H1 (cell line): ENCODE measurements at regions not wholly inside any gene's neighbourhood (a gene's known extent, or its start where the extent isn't known, plus 50 kb on each side); places are given as distances from the start of the nearest gene placed in this dataset.

Source experiments
- CTCF ChIA-PET: fragments of 300-600 bp; sonication (Branson Sonifier 250); formaldehyde crosslinking; loops from one replicate; lab custom pipeline; 2021; ENCODE audit not compliant: partially characterized antibody; lab: Charles Lee
- POLR2A ChIA-PET: fragments of 300-600 bp; sonication (Branson Sonifier 250); formaldehyde crosslinking; loops from one replicate; lab custom pipeline; 2021; ENCODE audit warnings: inconsistent platforms; ENCODE audit not compliant: partially characterized antibody; lab: Charles Lee
- DNase-seq, 2 experiments: peaks; one replicate each; pipeline versions ENCODE4 v3.0.0 to v3.0.0-alpha.2; 2010 to 2022; ENCODE audit warnings: low spot score in 2 of 2, low read depth in 1 of 2, mixed read lengths in 1 of 2
- FAIRE-seq: peaks from 2 replicates; lab custom pipeline; 2011; peaks lifted over from hg19 to GRCh38; lab: Jason Lieb, UNC
- H2AFZ ChIP-seq: 2 replicates; pipeline ENCODE4 v1.8.1; 2012; ENCODE audit warnings: low read length, inconsistent platforms
- H2AK5ac ChIP-seq: 2 replicates; pipeline ENCODE4 v1.6.1; 2013; ENCODE audit warnings: low read depth, low read length
- H2BK120ac ChIP-seq: replicated peaks from 2 replicates; pipeline ENCODE3; 2013; ENCODE audit warnings: low read depth, low read length, inconsistent platforms
- H2BK12ac ChIP-seq: 2 replicates; pipeline ENCODE4 v1.6.1; 2013; ENCODE audit warnings: low read depth, low read length
- H2BK15ac ChIP-seq: 2 replicates; pipeline ENCODE4 v1.6.1; 2013; ENCODE audit warnings: low read length
- H2BK20ac ChIP-seq: 2 replicates; pipeline ENCODE4 v1.6.1; 2013; ENCODE audit warnings: low read length
- H2BK5ac ChIP-seq: 2 replicates; pipeline ENCODE4 v1.6.1; 2013; ENCODE audit warnings: low read depth, low read length
- H3K14ac ChIP-seq: 2 replicates; pipeline ENCODE4 v1.6.1; 2013; ENCODE audit warnings: inconsistent platforms; ENCODE audit not compliant: insufficient read length
- H3K18ac ChIP-seq: 2 replicates; pipeline ENCODE4 v1.6.1; 2013; ENCODE audit warnings: low read length; ENCODE audit errors: extremely low read depth
- H3K23ac ChIP-seq: 2 replicates; pipeline ENCODE4 v1.6.1; 2013; ENCODE audit warnings: inconsistent platforms; ENCODE audit not compliant: insufficient read length
- H3K23me2 ChIP-seq: 2 replicates; pipeline ENCODE4 v1.6.1; 2013; ENCODE audit warnings: low read depth, low read length
- H3K27ac ChIP-seq: 2 replicates; pipeline ENCODE4 v1.6.1; 2011; ENCODE audit warnings: low read depth, low read length, inconsistent platforms
- H3K27me3 ChIP-seq, 4 experiments: replicated peaks in 1 of 4; 1 replicate in 1 of 4; 2 replicates in 3 of 4; pipeline versions ENCODE4 v1.6.1 to v1.8.1; 2011 to 2013; ENCODE audit warnings: low read length in 3 of 4, mild to moderate bottlenecking in 3 of 4, inconsistent platforms in 2 of 4, mixed read lengths in 2 of 4, moderate library complexity in 1 of 4; ENCODE audit not compliant: control insufficient read depth in 3 of 4, insufficient read depth in 3 of 4; ENCODE audit errors: extremely low read depth in 1 of 4
- H3K36me3 ChIP-seq, 4 experiments: 2 replicates each; pipeline versions ENCODE4 v1.6.1 to v1.8.1; 2011 to 2013; ENCODE audit warnings: mild to moderate bottlenecking in 4 of 4, low read length in 3 of 4, moderate library complexity in 2 of 4, control low read depth in 1 of 4, inconsistent platforms in 1 of 4; ENCODE audit not compliant: insufficient read depth in 4 of 4, control insufficient read depth in 2 of 4
- H3K4ac ChIP-seq: replicated peaks from 2 replicates; pipeline ENCODE3; 2013; ENCODE audit warnings: low read length, low read depth, mixed read lengths, inconsistent platforms; ENCODE audit not compliant: insufficient read length
- H3K4me1 ChIP-seq, 4 experiments: replicated peaks in 1 of 4; 1 replicate in 1 of 4; 2 replicates in 3 of 4; pipeline versions ENCODE4 v1.6.1 to v1.8.1; 2011 to 2013; ENCODE audit warnings: low read length in 3 of 4, inconsistent platforms in 2 of 4, mixed read lengths in 1 of 4; ENCODE audit not compliant: insufficient read depth in 4 of 4, control insufficient read depth in 3 of 4
- H3K4me2 ChIP-seq, 2 experiments: 2 replicates each; pipeline versions ENCODE4 v1.6.1 to v1.8.1; 2011 to 2013; ENCODE audit warnings: low read depth in 2 of 2, low read length in 2 of 2, control low read depth in 1 of 2, inconsistent platforms in 1 of 2, mild to moderate bottlenecking in 1 of 2; ENCODE audit not compliant: insufficient read depth in 1 of 2
- H3K4me3 ChIP-seq, 4 experiments: fragments of 200-600, 300-600 bp in 1 of 4; sonication (generic), shearing (Covaris generic), sonication (Bioruptor Twin) in 1 of 4; 2 replicates each; pipeline versions ENCODE4 v1.5.1 to v1.8.1; 2011 to 2016; ENCODE audit warnings: low read length in 4 of 4, low read depth in 3 of 4, control low read depth in 2 of 4, inconsistent platforms in 2 of 4, mild to moderate bottlenecking in 2 of 4, mixed read lengths in 1 of 4, moderate library complexity in 1 of 4; ENCODE audit not compliant: insufficient read depth in 2 of 4; ENCODE audit errors: extremely low read depth in 1 of 4
- H3K56ac ChIP-seq: replicated peaks from 2 replicates; pipeline ENCODE3; 2013; ENCODE audit warnings: low read depth, mild to moderate bottlenecking, mixed read lengths, low read length, inconsistent platforms; ENCODE audit not compliant: insufficient read length
- H3K79me1 ChIP-seq: 2 replicates; pipeline ENCODE4 v1.6.1; 2013; ENCODE audit warnings: low read depth, low read length, control low read depth
- H3K79me2 ChIP-seq, 2 experiments: 2 replicates each; pipeline versions ENCODE4 v1.6.1 to v1.8.1; 2012 to 2013; ENCODE audit warnings: low read length in 2 of 2, mild to moderate bottlenecking in 2 of 2, inconsistent platforms in 1 of 2; ENCODE audit not compliant: insufficient read depth in 2 of 2, control insufficient read depth in 1 of 2
- H3K9ac ChIP-seq, 4 experiments: replicated peaks in 1 of 4; 1 replicate in 1 of 4; 2 replicates in 3 of 4; pipeline versions ENCODE4 v1.6.1 to v1.8.1; 2011 to 2013; ENCODE audit warnings: low read depth in 3 of 4, low read length in 3 of 4, control low read depth in 2 of 4, mild to moderate bottlenecking in 2 of 4, moderate library complexity in 2 of 4, inconsistent platforms in 1 of 4; ENCODE audit errors: extremely low read depth in 1 of 4
- H3K9me3 ChIP-seq, 2 experiments: 2 replicates each; pipeline versions ENCODE4 v1.6.1 to v1.8.1; 2012 to 2013; ENCODE audit warnings: mild to moderate bottlenecking in 2 of 2, moderate library complexity in 2 of 2, control low read depth in 1 of 2, inconsistent platforms in 1 of 2, low read depth in 1 of 2, low read length in 1 of 2, mixed read lengths in 1 of 2; ENCODE audit not compliant: insufficient read depth in 2 of 2
- H4K20me1 ChIP-seq, 2 experiments: replicated peaks in 1 of 2; 2 replicates each; pipeline versions ENCODE3 to v1.8.1; 2011 to 2013; ENCODE audit warnings: inconsistent platforms in 2 of 2, low read length in 2 of 2, mild to moderate bottlenecking in 1 of 2; ENCODE audit not compliant: insufficient read depth in 2 of 2, control insufficient read depth in 1 of 2
- H4K5ac ChIP-seq: 2 replicates; pipeline ENCODE4 v1.6.1; 2013; ENCODE audit warnings: low read length, low read depth, mixed read lengths, inconsistent platforms; ENCODE audit not compliant: insufficient read length
- H4K8ac ChIP-seq: 2 replicates; pipeline ENCODE4 v1.8.0; 2013; ENCODE audit warnings: mild to moderate bottlenecking, moderate library complexity, low read length, inconsistent platforms; ENCODE audit not compliant: insufficient read depth; ENCODE audit errors: extremely low read depth
- H4K91ac ChIP-seq: replicated peaks from 2 replicates; pipeline ENCODE3; 2013; ENCODE audit warnings: low read length, mixed read lengths, inconsistent platforms; ENCODE audit not compliant: insufficient read length
- BACH1 ChIP-seq: IDR thresholded peaks from 2 replicates; pipeline ENCODE4 v1.6.1; 2012; ENCODE audit warnings: low read length, improper control_type of control experiment
- CHD2 ChIP-seq: IDR thresholded peaks from 2 replicates; pipeline ENCODE4 v1.6.1; 2012; ENCODE audit warnings: low read length, improper control_type of control experiment
- HDAC6 ChIP-seq: IDR thresholded peaks from one replicate; pipeline ENCODE4 v1.7.1; 2012; ENCODE audit warnings: low read depth, mild to moderate bottlenecking, inconsistent platforms, low read length, moderate library complexity
- NANOG ChIP-seq: IDR thresholded peaks from 2 replicates; pipeline ENCODE4 v1.6.1; 2011; ENCODE audit warnings: low read length, low read depth, mild to moderate bottlenecking, inconsistent platforms; ENCODE audit not compliant: insufficient read depth, poor library complexity, severe bottlenecking
- POU5F1 ChIP-seq: IDR thresholded peaks from 2 replicates; pipeline ENCODE4 v1.6.1; 2011; ENCODE audit warnings: low read depth, mild to moderate bottlenecking, low read length, moderate library complexity
- RNF2 ChIP-seq: fragments of 200-900, 300-1000 bp; sonication (generic); IDR thresholded peaks from 2 replicates; pipeline ENCODE4 v1.7.1; 2016; ENCODE audit warnings: borderline replicate concordance, low read depth, mild to moderate bottlenecking, antibody characterized with exemption, low read length; ENCODE audit not compliant: poor library complexity, severe bottlenecking; ENCODE audit errors: missing control alignments
- RXRA ChIP-seq: IDR thresholded peaks from 2 replicates; pipeline ENCODE4 v1.6.1; 2011; ENCODE audit warnings: low read depth, mild to moderate bottlenecking, low read length, moderate library complexity; ENCODE audit not compliant: insufficient read depth
- SAP30 ChIP-seq: fragments of 300-600 bp; sonication (generic); IDR thresholded peaks from 2 replicates; pipeline ENCODE4 v1.7.1; 2012; ENCODE audit warnings: low read length, moderate library complexity, mild to moderate bottlenecking, inconsistent platforms; ENCODE audit not compliant: insufficient read depth, insufficient replicate concordance
- SP1 ChIP-seq: IDR thresholded peaks from 2 replicates; pipeline ENCODE4 v1.6.1; 2011; ENCODE audit warnings: low read depth, low read length
- SP4 ChIP-seq: IDR thresholded peaks from 2 replicates; pipeline ENCODE4 v1.6.1; 2012; ENCODE audit warnings: low read length, inconsistent platforms
- SRF ChIP-seq: IDR thresholded peaks from 2 replicates; pipeline ENCODE4 v1.6.1; 2011; ENCODE audit warnings: mild to moderate bottlenecking, low read depth, low read length, moderate library complexity
- SUZ12 ChIP-seq: fragments of 200-600 bp; sonication (generic); IDR thresholded peaks from 2 replicates; pipeline ENCODE4 v1.6.1; 2012; ENCODE audit warnings: mild to moderate bottlenecking, inconsistent platforms, low read length, moderate library complexity, mixed read lengths
- TAF7 ChIP-seq: optimal IDR thresholded peaks from 2 replicates; pipeline ENCODE3; 2011; ENCODE audit warnings: low read depth, mild to moderate bottlenecking, inconsistent platforms, low read length, moderate library complexity, borderline replicate concordance
- TBP ChIP-seq: IDR thresholded peaks from 2 replicates; pipeline ENCODE4 v1.6.1; 2011; ENCODE audit warnings: low read depth, low read length, improper control_type of control experiment
- ZNF274 ChIP-seq: IDR thresholded peaks from 2 replicates; pipeline ENCODE4 v1.7.0; 2012; ENCODE audit warnings: low read length, borderline replicate concordance; ENCODE audit errors: extremely low read depth
- WGBS, 2 experiments: shearing (Covaris generic) in 1 of 2; methylation state at CpG; one replicate each; pipeline versions ENCODE4 v1.1.6 to v1.1.7; 2013 to 2015; ENCODE audit warnings: low lambda C conversion rate in 2 of 2, mixed read lengths in 2 of 2, inconsistent platforms in 1 of 2, low coverage in 1 of 2, missing lambda C conversion rate in 1 of 2; ENCODE audit not compliant: insufficient replicate concordance in 2 of 2, insufficient coverage in 1 of 2, insufficient read length in 1 of 2; ENCODE audit errors: extremely low coverage in 1 of 2, missing lambda C conversion rate in 1 of 2; 5-methylcytosine and 5-hydroxymethylcytosine counted together

DNA sequence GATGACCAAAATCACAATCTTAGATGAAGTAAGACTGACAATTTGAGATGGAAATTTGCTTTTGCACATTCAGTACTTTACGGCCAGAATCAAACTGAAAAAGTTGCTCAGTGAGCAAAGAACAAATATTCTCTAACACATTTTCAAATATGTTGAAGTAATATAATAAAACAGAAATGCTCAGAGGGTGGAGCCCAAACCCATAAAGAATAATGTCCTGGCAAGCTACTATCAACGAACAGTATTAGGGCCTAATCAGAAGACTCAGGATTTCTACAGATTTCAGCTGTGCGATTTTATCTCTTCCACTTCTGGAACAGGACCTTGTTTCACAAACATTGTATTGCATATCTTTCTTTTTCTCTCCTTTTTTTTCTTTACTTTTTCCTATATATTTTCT is 505.0 kb downstream of the TECRL start:
- Histone ChIP-seq H3K36me3 (no peaks in the 10 kb centered on the region), H3K23ac (no peak overlapping the region), H4K8ac (no peak overlapping the region), H2BK120ac (no peak overlapping the region), H3K79me2 (no peaks in the 10 kb centered on the region), H3K18ac (no peak overlapping the region), H3K4me3 (no peak overlapping the region), H3K27me3 (peaks cover 2 to 11% (median 7%) of the 10 kb centered on the region in 4 experiments; a peak in 6 of 7 replicates), H3K9me3 (no peaks in the 10 kb centered on the region), H4K20me1 (peaks cover 0 to 5% of the 10 kb centered on the region in 2 experiments), H2AK5ac (no peak overlapping the region), H4K91ac (no peak overlapping the region), H3K4me2 (no peak overlapping the region), H2AFZ (no peak overlapping the region), H3K4ac (no peak overlapping the region), H3K56ac (no peak overlapping the region), H3K79me1 (no peaks in the 10 kb centered on the region), H3K27ac (no peak overlapping the region), H3K23me2 (no peaks in the 10 kb centered on the region), H3K14ac (no peak overlapping the region), H3K4me1 (peaks cover 0 to 7% (median 4%) of the 10 kb centered on the region in 4 experiments; a peak in 2 of 7 replicates), H2BK5ac (no peak overlapping the region), H3K9ac (no peak overlapping the region), H2BK12ac (no peak overlapping the region), H2BK20ac (no peak overlapping the region), H4K5ac (no peak overlapping the region), H2BK15ac (no peak overlapping the region)
- DNase-seq (no peak), FAIRE-seq (no peak)
- ChIA-PET POLR2A (no interaction called here), CTCF (interaction anchor here (1.1 kb wide), 2 partner anchors 162 to 635 kb away, joined by 3 read pairs; no protein-coding TSS in a partner anchor)
- WGBS, 2 experiments = 97% methylated on average over 3 of the region's 3 CpGs; no CpG with 5 or more reads in 1 of the 2 experiments
- TF ChIP-seq RNF2 (no peak), HDAC6 (no peak), ZNF274 (no peak), SUZ12 (no peak), BACH1 (no peak), CHD2 (no peak), SP4 (no peak), RXRA (no peak), TBP (no peak), NANOG (no peak), TAF7 (no peak), SAP30 (no peak), SRF (no peak), SP1 (no peak), POU5F1 (no peak)
